ENCODE measurements at regions not wholly inside any gene's neighbourhood (a gene's known extent, or its start where the extent isn't known, plus 50 kb on each side); places are given as distances from the start of the nearest gene placed in this dataset.

- H3K27ac Mint-ChIP-seq (ENCODE audit: unreplicated experiment): peak overlapping the region; percentile 38
These were observed 80.8 kb downstream of the NR2F2 start for GRCh38 chr15:96411056-96412031.

DNA sequence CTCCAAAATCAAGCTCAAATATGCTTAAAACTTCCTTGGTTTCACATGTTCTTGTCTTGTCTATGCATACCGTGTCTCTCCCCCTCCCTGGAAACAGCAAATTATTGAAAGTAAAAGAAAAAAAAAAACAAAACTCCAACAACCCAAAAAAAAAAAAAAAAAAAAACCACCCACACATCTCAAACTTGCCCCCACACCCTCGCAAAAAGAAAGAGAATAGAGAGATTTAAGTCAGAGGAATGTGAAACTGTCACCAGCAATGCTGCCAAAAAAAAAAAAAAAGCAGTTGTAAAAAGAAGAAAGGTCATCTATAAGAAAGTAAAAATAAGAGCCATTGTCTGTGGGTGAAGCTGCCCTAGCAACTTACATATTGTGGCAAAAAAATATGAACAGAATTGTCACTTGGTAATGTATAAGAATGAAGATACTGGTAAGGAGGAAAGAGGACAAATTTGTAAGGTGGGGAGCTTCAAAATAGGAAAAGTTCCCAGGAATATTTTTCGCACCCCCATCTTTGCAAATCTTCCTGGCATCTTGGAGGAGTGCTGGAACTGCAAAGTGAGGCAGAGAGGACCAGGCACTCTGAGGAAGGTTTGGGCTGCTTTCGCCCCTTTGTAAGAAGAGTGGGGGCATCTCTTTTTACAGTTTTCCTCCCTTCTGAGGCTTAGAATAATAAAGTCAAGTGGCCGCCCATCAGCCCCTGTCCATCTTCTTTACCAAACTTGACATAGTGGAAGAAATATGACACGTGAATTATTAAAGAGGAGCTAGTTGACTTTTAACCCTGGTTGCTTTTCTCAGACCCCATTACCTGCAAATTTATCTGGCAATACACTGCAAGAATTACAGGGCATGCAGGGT is 81.8 kb downstream of the NR2F2 start:
- intact Hi-C loops (cut with micrococcal nuclease; ENCODE audit: unreplicated experiment): no loop called here
- no peaks in the 10 kb centered on the region for H3K9me3 Mint-ChIP-seq (ENCODE audit: low read depth, unreplicated experiment)
- no peak overlapping the region for H3K27ac Mint-ChIP-seq (ENCODE audit: unreplicated experiment)
- BruUV-seq (replicated peaks): no TSS peak
- no peak overlapping the region for H3K4me3 Mint-ChIP-seq (ENCODE audit: low read depth, unreplicated experiment)
- TF ChIP-seq, protein P1, sequence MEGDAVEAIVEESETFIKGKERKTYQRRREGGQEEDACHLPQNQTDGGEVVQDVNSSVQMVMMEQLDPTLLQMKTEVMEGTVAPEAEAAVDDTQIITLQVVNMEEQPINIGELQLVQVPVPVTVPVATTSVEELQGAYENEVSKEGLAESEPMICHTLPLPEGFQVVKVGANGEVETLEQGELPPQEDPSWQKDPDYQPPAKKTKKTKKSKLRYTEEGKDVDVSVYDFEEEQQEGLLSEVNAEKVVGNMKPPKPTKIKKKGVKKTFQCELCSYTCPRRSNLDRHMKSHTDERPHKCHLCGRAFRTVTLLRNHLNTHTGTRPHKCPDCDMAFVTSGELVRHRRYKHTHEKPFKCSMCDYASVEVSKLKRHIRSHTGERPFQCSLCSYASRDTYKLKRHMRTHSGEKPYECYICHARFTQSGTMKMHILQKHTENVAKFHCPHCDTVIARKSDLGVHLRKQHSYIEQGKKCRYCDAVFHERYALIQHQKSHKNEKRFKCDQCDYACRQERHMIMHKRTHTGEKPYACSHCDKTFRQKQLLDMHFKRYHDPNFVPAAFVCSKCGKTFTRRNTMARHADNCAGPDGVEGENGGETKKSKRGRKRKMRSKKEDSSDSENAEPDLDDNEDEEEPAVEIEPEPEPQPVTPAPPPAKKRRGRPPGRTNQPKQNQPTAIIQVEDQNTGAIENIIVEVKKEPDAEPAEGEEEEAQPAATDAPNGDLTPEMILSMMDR (IDR thresholded peaks at IDR 0.05; ENCODE audit: unreplicated experiment): no peak
- DNase-seq: no peak
- peaks cover 32% of the 10 kb centered on the region for H3K4me1 Mint-ChIP-seq (ENCODE audit: low read depth, unreplicated experiment)
- peaks cover 25% of the 10 kb centered on the region for H3K27me3 Mint-ChIP-seq (ENCODE audit: unreplicated experiment)
- H3K36me3 Mint-ChIP-seq (ENCODE audit: insufficient read depth, unreplicated experiment): peaks cover 26% of the 10 kb centered on the region
- CTCF ChIA-PET: interaction anchor here (0.6 to 1.0 kb wide), 5 partner anchors 29 to 1743 kb away, joined by 3 to 8 read pairs (median 3); no protein-coding TSS in a partner anchor

More at GRCh38 chr15:96411056-96412031, 80.8 kb downstream of the NR2F2 start:
- H3K27me3 Mint-ChIP-seq (ENCODE audit: unreplicated experiment): peaks cover 25% of the 10 kb centered on the region
- no peak for DNase-seq
- intact Hi-C loops (cut with micrococcal nuclease; ENCODE audit: unreplicated experiment): no loop called here
- peak overlapping the region; percentile 64 for H3K4me3 Mint-ChIP-seq (ENCODE audit: low read depth, unreplicated experiment)
- H3K36me3 Mint-ChIP-seq (ENCODE audit: insufficient read depth, unreplicated experiment): peaks cover 16% of the 10 kb centered on the region
- TF ChIP-seq, protein P1 (IDR thresholded peaks at IDR 0.05; ENCODE audit: unreplicated experiment): no peak
- peaks cover 29% of the 10 kb centered on the region for H3K4me1 Mint-ChIP-seq (ENCODE audit: low read depth, unreplicated experiment)
- BruUV-seq (replicated peaks): no TSS peak
- no peaks in the 10 kb centered on the region for H3K9me3 Mint-ChIP-seq (ENCODE audit: low read depth, unreplicated experiment)
- CTCF ChIA-PET: interaction anchor here (0.6 to 1.2 kb wide), 5 partner anchors 8 to 1742 kb away, joined by 3 to 4 read pairs (median 3); no protein-coding TSS in a partner anchor

DNA sequence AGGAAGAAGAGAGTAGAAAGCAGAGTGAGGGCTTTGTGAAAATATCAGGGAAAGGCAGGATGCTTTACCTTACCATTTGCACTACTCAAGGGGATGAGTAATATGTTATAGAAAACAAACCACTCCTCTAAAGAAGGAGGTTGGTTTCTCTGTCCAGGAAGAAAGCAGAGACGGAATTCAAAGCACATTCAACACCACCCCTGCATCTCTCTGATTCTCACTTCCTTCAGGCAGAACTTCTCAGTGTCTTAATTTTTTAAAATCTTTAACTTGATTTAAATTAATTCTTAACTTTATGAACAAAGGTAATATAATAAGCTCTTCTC is 82.4 kb downstream of the NR2F2 start:
- Mint-ChIP-seq H3K36me3 (ENCODE audit: insufficient read depth, unreplicated experiment) (peaks cover 32% of the 10 kb centered on the region), H3K4me1 (ENCODE audit: low read depth, unreplicated experiment) (peaks cover 38% of the 10 kb centered on the region), H3K27me3 (ENCODE audit: unreplicated experiment) (peaks cover 25% of the 10 kb centered on the region), H3K9me3 (ENCODE audit: low read depth, unreplicated experiment) (no peaks in the 10 kb centered on the region), H3K4me3 (ENCODE audit: low read depth, unreplicated experiment) (no peak overlapping the region), H3K27ac (ENCODE audit: unreplicated experiment) (no peak overlapping the region)
- BruUV-seq (replicated peaks): no TSS peak
- TF ChIP-seq, protein P1 (IDR thresholded peaks at IDR 0.05; ENCODE audit: unreplicated experiment): no peak
- CTCF ChIA-PET: interaction anchor here (0.6 to 1.0 kb wide), 2 partner anchors 30 to 52 kb away, joined by 3 read pairs; no protein-coding TSS in a partner anchor
- intact Hi-C loops (cut with micrococcal nuclease; ENCODE audit: unreplicated experiment): no loop called here
- no peak for DNase-seq

GRCh38 chr15:96413657-96414056 is 83.2 kb downstream of the NR2F2 start:
- H3K27ac Mint-ChIP-seq (ENCODE audit: unreplicated experiment): peak overlapping the region; percentile 24
- no TSS peak for BruUV-seq (replicated peaks)
- H3K9me3 Mint-ChIP-seq (ENCODE audit: low read depth, unreplicated experiment): no peaks in the 10 kb centered on the region
- peaks cover 46% of the 10 kb centered on the region for H3K4me1 Mint-ChIP-seq (ENCODE audit: low read depth, unreplicated experiment)
- peaks cover 25% of the 10 kb centered on the region for H3K27me3 Mint-ChIP-seq (ENCODE audit: unreplicated experiment)
- CTCF ChIA-PET: no interaction called here
- intact Hi-C loops (cut with micrococcal nuclease; ENCODE audit: unreplicated experiment): no loop called here
- no peak for DNase-seq
- TF ChIP-seq, protein P1 (IDR thresholded peaks at IDR 0.05; ENCODE audit: unreplicated experiment): no peak
- H3K4me3 Mint-ChIP-seq (ENCODE audit: low read depth, unreplicated experiment): no peak overlapping the region
- H3K36me3 Mint-ChIP-seq (ENCODE audit: insufficient read depth, unreplicated experiment): peaks cover 38% of the 10 kb centered on the region

Measured in Calu3 (cell line).